K562 (cell line): ENCODE measurements at regions not wholly inside any gene's neighbourhood (a gene's known extent, or its start where the extent isn't known, plus 50 kb on each side); places are given as distances from the start of the nearest gene placed in this dataset.

Experiments used
- ATAC-seq: fragments of 200-7000 bp; cut with Tn5 transposase; 3 replicates; pipeline ENCODE4 v1.9.1; 2020; ENCODE audit warnings: moderate library complexity
- BruUV-seq: library from RNA; stranded (reverse); fragments of 400-500 nt; replicated peaks from 2 replicates; lab custom pipeline; 2021; lab: Mats Ljungman, UMichigan
- CTCF ChIA-PET: fragments of 300-600 bp; formaldehyde crosslinking; extraction: SDS; loops from one replicate; lab custom pipeline; 2021; ENCODE audit warnings: low intra/inter-chr PET ratio; lab: Yijun Ruan, JAX
- POLR2A ChIA-PET: fragments of 300-600, 350-650 bp; sonication (Branson Sonifier 250); formaldehyde crosslinking; extraction: SDS; loops from one replicate; lab custom pipeline; 2021; ENCODE audit warnings: antibody characterized with exemption, inconsistent platforms; lab: Yijun Ruan, JAX
- DNase-seq, 4 experiments: peaks; one replicate each; pipeline versions ENCODE4 v3.0.0 to v3.0.0-alpha.2; 2011 to 2018; ENCODE audit warnings: low spot score in 3 of 4, mixed read lengths in 3 of 4; ENCODE audit errors: extremely low read depth in 1 of 4
- FAIRE-seq: peaks from 2 replicates; lab custom pipeline; 2011; peaks lifted over from hg19 to GRCh38; lab: Jason Lieb, UNC
- H2AFZ ChIP-seq: 2 replicates; pipeline ENCODE4 v1.6.0; 2011; ENCODE audit warnings: low read depth, low read length, control low read depth, inconsistent platforms
- H3K27ac ChIP-seq: fragments of 200-600 bp; 3 replicates; pipeline ENCODE4 v1.8.0; 2011; ENCODE audit warnings: low read depth, mild to moderate bottlenecking, control low read depth, inconsistent platforms, low read length, moderate library complexity, mixed read lengths; ENCODE audit errors: extremely low read depth
- H3K27me3 ChIP-seq, 2 experiments: fragments of 300-600 bp in 1 of 2; 2 replicates in 1 of 2; 3 replicates in 1 of 2; pipeline versions ENCODE4 v1.6.0 to v1.8.0; 2011; ENCODE audit warnings: inconsistent platforms in 2 of 2, low read length in 2 of 2, mild to moderate bottlenecking in 1 of 2, mixed read lengths in 1 of 2, moderate library complexity in 1 of 2; ENCODE audit not compliant: control insufficient read depth in 2 of 2, insufficient read depth in 2 of 2
- H3K36me3 ChIP-seq: fragments of 300-600 bp; 3 replicates; pipeline ENCODE4 v1.8.0; 2011; ENCODE audit warnings: mild to moderate bottlenecking, low read length, inconsistent platforms; ENCODE audit not compliant: control insufficient read depth, insufficient read depth
- H3K4me1 ChIP-seq, 2 experiments: fragments of 200-600 bp in 1 of 2; replicated peaks in 1 of 2; 2 replicates in 1 of 2; 3 replicates in 1 of 2; pipeline versions ENCODE4 v1.5.1 to v1.8.0; 2011; ENCODE audit warnings: inconsistent platforms in 2 of 2, low read length in 2 of 2, mild to moderate bottlenecking in 1 of 2, mixed read lengths in 1 of 2, moderate library complexity in 1 of 2; ENCODE audit not compliant: control insufficient read depth in 2 of 2, insufficient read depth in 2 of 2
- H3K4me2 ChIP-seq: 2 replicates; pipeline ENCODE4 v1.6.1; 2011; ENCODE audit warnings: low read length, control low read depth, inconsistent platforms, mixed read lengths; ENCODE audit not compliant: insufficient read depth
- H3K4me3 ChIP-seq: fragments of 200-600 bp; sonication (generic), shearing (Covaris generic); 2 replicates; pipeline ENCODE4 v1.5.1; 2016; ENCODE audit warnings: control low read depth, inconsistent platforms
- H3K79me2 ChIP-seq: fragments of 200-600 bp; 3 replicates; pipeline ENCODE4 v1.8.0; 2011; ENCODE audit warnings: low read length, inconsistent platforms; ENCODE audit not compliant: control insufficient read depth, insufficient read depth
- H3K9ac ChIP-seq, 2 experiments: 2 replicates each; pipeline versions ENCODE4 v1.6.0 to v1.6.1; 2011; ENCODE audit warnings: low read depth in 2 of 2, low read length in 2 of 2, control low read depth in 1 of 2, inconsistent platforms in 1 of 2, mild to moderate bottlenecking in 1 of 2, mixed read lengths in 1 of 2; ENCODE audit not compliant: insufficient read depth in 1 of 2
- H3K9me1 ChIP-seq: one replicate; pipeline ENCODE4 v1.6.0; 2011; ENCODE audit warnings: inconsistent platforms, mild to moderate bottlenecking, low read length, moderate library complexity; ENCODE audit not compliant: control insufficient read depth, insufficient read depth
- H3K9me3 ChIP-seq: replicated peaks from 2 replicates; pipeline ENCODE4 v1.5.1; 2011; ENCODE audit warnings: low read depth, low read length, inconsistent platforms; ENCODE audit not compliant: control insufficient read depth, insufficient read depth
- H4K20me1 ChIP-seq: replicated peaks from 2 replicates; pipeline ENCODE4 v1.6.1; 2011; ENCODE audit warnings: low read length, inconsistent platforms, mixed read lengths; ENCODE audit not compliant: control insufficient read depth, insufficient read depth
- ARID2 ChIP-seq: fragments of 450-650 bp; IDR thresholded peaks from 2 replicates; pipeline ENCODE4 v1.6.1; 2017; ENCODE audit warnings: antibody characterized with exemption, mild to moderate bottlenecking
- ATF7 ChIP-seq: fragments of 450-650 bp; IDR thresholded peaks from 2 replicates; pipeline ENCODE4 v1.7.1; 2014; ENCODE audit warnings: mild to moderate bottlenecking, moderate library complexity
- MAFF ChIP-seq: IDR thresholded peaks from 2 replicates; pipeline ENCODE4 v1.6.1; 2012; ENCODE audit warnings: low read length, improper control_type of control experiment
- PHB2 ChIP-seq: fragments of 450-650 bp; IDR thresholded peaks from 2 replicates; pipeline ENCODE4 v1.6.1; 2017; ENCODE audit warnings: low read depth
- POLR2G ChIP-seq: fragments of 200-400 bp; formaldehyde crosslinking; IDR thresholded peaks from 2 replicates; pipeline ENCODE4 v1.6.1; 2017; ENCODE audit warnings: low read depth, mild to moderate bottlenecking, antibody characterized with exemption, low read length, moderate library complexity
- RUNX1 ChIP-seq: sonication (generic); IDR thresholded peaks from 2 replicates; pipeline ENCODE4 v1.6.1; 2016; ENCODE audit warnings: antibody characterized with exemption, low read depth
- U2AF2 ChIP-seq: fragments of 200-400 bp; formaldehyde crosslinking; optimal IDR thresholded peaks from 2 replicates; pipeline ENCODE3; 2017; ENCODE audit warnings: low read depth, mild to moderate bottlenecking, low read length
- ZNF224 ChIP-seq: sonication (generic); formaldehyde crosslinking; IDR thresholded peaks from 2 replicates; pipeline ENCODE4 v1.8.0; 2022; ENCODE audit warnings: mild to moderate bottlenecking, missing genetic modification reagents
- ZNF830 ChIP-seq: fragments of 250-450 bp; sonication (Bioruptor Pico); IDR thresholded peaks from 2 replicates; pipeline ENCODE4 v1.5.0; 2021; ENCODE audit warnings: mild to moderate bottlenecking
- WGBS: fragments of 100-300 bp; shearing (Covaris generic); methylation state at CpG from one replicate; pipeline ENCODE4 v1.1.6; 2016; ENCODE audit warnings: low coverage, mixed read lengths; ENCODE audit not compliant: insufficient coverage; ENCODE audit errors: missing lambda C conversion rate; 5-methylcytosine and 5-hydroxymethylcytosine counted together
- in situ Hi-C: fragments of 300-500 bp; cut with MboI; formaldehyde crosslinking; loops from 4 replicates; pipeline ENCODE4 v1.15.0; 2018; ENCODE audit warnings: inconsistent platforms, mixed read lengths
- intact Hi-C: fragments of 100-400 bp; cut with micrococcal nuclease; formaldehyde crosslinking; loops from 2 replicates; pipeline ENCODE4 v1.14.2; 2022
- TF ChIP-seq, protein P1 (sequence below): fragments of 450-650 bp; IDR thresholded peaks from 2 replicates; pipeline ENCODE4 v1.6.1; 2016
- TF ChIP-seq, protein P2 (sequence below): fragments of 250-450 bp; sonication (Bioruptor Pico); IDR thresholded peaks from 2 replicates; pipeline ENCODE4 v1.5.0; 2021; ENCODE audit warnings: mild to moderate bottlenecking, moderate library complexity
- TF ChIP-seq, protein P3 (sequence below): IDR thresholded peaks from 2 replicates; pipeline ENCODE4 v1.6.1; 2016; ENCODE audit warnings: missing genetic modification characterization, missing compliant biosample characterization

DNA sequence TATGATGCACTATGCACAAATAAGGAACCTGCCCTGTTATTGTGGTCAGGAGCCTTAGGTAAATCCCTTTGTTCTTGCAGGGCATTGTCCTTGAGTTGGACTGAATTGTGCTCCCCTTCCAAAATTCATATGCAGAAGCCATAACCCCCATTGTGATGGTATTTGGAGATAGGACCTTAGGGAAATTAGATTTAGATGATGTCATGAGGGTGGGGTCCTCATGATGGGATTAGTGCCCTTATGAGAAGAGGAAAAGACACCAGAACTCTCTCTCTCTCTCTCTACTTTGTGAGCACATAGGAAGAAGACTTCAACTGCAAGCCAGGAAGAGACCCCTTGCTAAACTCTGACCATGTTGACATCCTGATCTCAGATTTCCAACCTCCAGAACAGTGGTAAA lies 268.0 kb downstream of the LRFN2 start:
- POLR2A ChIA-PET = no interaction called here
- in situ Hi-C loops = loop anchor here (25.0 kb wide), 1 partner anchor 957 kb away; no protein-coding TSS in a partner anchor
- BruUV-seq = no TSS peak

DNA sequence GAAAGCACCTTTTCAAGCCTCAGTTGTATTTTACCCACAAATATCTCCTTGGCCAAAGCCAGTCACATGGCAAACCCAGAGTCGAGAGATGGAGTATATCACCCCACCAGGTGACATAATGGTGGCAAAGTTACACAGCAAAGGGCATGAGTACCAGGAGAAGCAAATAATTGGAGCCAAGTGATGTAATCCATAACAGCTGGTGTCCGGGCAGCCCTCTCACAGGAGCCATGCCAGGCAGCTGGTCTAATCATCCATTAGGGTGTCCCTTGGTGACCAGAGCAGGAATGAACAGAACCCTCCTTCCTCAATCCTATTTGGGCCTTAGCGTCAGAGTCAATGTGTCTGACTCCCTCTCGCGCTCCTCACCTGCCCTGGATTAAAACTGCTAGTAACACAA lies 272.1 kb downstream of the LRFN2 start:
- Histone ChIP-seq H4K20me1 (no peaks in the 10 kb centered on the region), H2AFZ (no peak overlapping the region), H3K27me3 (peaks cover 0 to 24% of the 10 kb centered on the region in 2 experiments; a peak in 3 of 5 replicates), H3K9ac (no peak overlapping the region), H3K79me2 (no peaks in the 10 kb centered on the region), H3K27ac (no peak overlapping the region), H3K9me1 (no peaks in the 10 kb centered on the region), H3K36me3 (no peaks in the 10 kb centered on the region), H3K4me2 (no peak overlapping the region), H3K4me1 (no peaks in the 10 kb centered on the region), H3K9me3 (no peaks in the 10 kb centered on the region), H3K4me3 (no peak overlapping the region)
- ChIA-PET POLR2A (no interaction called here), CTCF (no interaction called here)
- ATAC-seq (no peak), FAIRE-seq (no peak), DNase-seq (no peak)
- WGBS = 1% methylated on average over 5 of the region's 5 CpGs
- in situ Hi-C loops = loop anchor here (25.0 kb wide), 1 partner anchor 953 kb away; no protein-coding TSS in a partner anchor
- intact Hi-C loops = no loop called here
- TF ChIP-seq U2AF2 (no peak), MAFF (no peak), ARID2 (no peak), ZNF224 (CRISPR knock-in tag) (no peak), PHB2 (no peak), POLR2G (no peak), RUNX1 (no peak)
- TF ChIP-seq, protein P1, sequence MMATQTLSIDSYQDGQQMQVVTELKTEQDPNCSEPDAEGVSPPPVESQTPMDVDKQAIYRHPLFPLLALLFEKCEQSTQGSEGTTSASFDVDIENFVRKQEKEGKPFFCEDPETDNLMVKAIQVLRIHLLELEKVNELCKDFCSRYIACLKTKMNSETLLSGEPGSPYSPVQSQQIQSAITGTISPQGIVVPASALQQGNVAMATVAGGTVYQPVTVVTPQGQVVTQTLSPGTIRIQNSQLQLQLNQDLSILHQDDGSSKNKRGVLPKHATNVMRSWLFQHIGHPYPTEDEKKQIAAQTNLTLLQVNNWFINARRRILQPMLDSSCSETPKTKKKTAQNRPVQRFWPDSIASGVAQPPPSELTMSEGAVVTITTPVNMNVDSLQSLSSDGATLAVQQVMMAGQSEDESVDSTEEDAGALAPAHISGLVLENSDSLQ = no peak
- TF ChIP-seq, protein P2, sequence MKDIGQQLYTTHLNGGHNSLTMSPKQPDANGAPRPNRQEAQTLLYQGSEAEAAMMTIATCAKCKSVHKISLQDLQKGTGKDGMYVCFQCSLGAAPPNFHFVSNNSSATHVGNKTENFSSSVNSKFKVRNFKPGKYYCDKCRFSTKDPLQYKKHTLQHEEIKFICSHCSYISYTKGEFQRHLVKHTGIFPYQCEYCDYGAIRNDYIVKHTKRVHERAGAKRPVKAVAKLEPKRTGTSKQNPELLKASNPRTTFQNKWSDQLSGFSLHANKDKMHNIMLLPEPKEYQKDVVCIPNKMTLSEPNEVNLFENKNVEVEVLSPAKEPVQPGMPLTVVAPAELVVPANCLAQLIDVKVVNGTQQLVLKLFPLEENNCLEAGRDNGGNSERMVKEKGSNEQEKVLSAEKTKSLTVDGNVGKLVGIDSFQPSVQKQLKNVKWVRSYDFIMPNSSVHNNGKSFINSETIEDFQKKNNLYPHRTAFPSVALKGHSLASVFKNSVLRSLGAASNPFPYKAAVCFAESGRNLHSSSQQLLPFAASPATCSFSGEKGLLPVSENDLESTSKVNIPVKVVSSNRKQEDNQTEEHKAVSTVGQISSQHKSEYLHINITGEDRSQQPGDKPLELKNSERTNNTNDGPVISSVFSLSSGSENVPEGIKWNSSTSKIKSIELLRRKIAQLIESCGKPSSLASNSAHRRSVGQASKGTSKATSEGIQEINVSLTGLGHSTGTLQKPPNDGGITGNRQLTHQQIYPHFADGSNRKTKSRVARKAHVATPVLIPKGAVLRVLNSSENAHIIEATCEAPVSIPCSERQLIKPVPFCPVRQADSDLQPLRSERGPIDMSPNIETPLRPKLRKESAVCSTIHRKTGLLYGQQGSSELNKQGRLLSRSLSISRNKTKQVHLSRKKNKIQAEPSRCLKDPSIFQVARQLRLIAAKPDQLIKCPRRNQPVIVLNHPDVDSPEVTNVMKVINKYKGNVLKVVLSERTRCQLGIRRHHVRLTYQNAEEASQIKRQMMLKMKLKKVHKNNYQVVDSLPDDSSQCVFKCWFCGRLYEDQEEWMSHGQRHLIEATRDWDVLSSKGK (CRISPR knock-in tag) = no peak
- TF ChIP-seq, protein P3, sequence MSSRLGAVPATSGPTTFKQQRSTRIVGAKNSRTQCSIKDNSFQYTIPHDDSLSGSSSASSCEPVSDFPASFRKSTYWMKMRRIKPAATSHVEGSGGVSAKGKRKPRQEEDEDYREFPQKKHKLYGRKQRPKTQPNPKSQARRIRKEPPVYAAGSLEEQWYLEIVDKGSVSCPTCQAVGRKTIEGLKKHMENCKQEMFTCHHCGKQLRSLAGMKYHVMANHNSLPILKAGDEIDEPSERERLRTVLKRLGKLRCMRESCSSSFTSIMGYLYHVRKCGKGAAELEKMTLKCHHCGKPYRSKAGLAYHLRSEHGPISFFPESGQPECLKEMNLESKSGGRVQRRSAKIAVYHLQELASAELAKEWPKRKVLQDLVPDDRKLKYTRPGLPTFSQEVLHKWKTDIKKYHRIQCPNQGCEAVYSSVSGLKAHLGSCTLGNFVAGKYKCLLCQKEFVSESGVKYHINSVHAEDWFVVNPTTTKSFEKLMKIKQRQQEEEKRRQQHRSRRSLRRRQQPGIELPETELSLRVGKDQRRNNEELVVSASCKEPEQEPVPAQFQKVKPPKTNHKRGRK = no peak
- no TSS peak for BruUV-seq

More for the DNA sequence above, 268.0 kb downstream of the LRFN2 start:
- Histone ChIP-seq H3K4me3 (no peak overlapping the region), H3K9ac (no peak overlapping the region), H2AFZ (no peak overlapping the region), H3K4me2 (no peak overlapping the region), H3K9me3 (no peaks in the 10 kb centered on the region), H3K9me1 (no peaks in the 10 kb centered on the region), H3K79me2 (no peaks in the 10 kb centered on the region), H3K27ac (no peak overlapping the region), H4K20me1 (no peaks in the 10 kb centered on the region), H3K36me3 (no peaks in the 10 kb centered on the region), H3K4me1 (no peaks in the 10 kb centered on the region), H3K27me3 (peaks cover 4 to 38% of the 10 kb centered on the region in 2 experiments; a peak in 4 of 5 replicates)
- DNase-seq = no peak
- intact Hi-C loops = no loop called here
- no peak for ATAC-seq
- FAIRE-seq = no peak
- TF ChIP-seq ZNF830 (CRISPR knock-in tag) = no peak
- 0 out of 2 replicates have a peak, but pooled peaks have one; percentile 13 for TF ChIP-seq ATF7
- CTCF ChIA-PET = no interaction called here
